AG09309 (cell line): ENCODE measurements at regions not wholly inside any gene's neighbourhood (a gene's known extent, or its start where the extent isn't known, plus 50 kb on each side); places are given as distances from the start of the nearest gene placed in this dataset.

Experiments used
- DNase-seq: peaks from one replicate; pipeline ENCODE4 v3.0.0-alpha.2; 2010; ENCODE audit warnings: low read depth
- H3K4me3 ChIP-seq: 2 replicates; pipeline ENCODE4 v1.5.1; 2011; ENCODE audit warnings: mild to moderate bottlenecking, low read depth, low read length, moderate library complexity; ENCODE audit not compliant: control insufficient read depth
- TF ChIP-seq, protein P1 (sequence below): IDR thresholded peaks from 2 replicates; pipeline ENCODE4 v1.5.1; 2011; ENCODE audit warnings: mild to moderate bottlenecking, low read depth, low read length, inconsistent platforms; ENCODE audit not compliant: insufficient read depth, control insufficient read depth; ENCODE audit errors: missing control alignments

DNA sequence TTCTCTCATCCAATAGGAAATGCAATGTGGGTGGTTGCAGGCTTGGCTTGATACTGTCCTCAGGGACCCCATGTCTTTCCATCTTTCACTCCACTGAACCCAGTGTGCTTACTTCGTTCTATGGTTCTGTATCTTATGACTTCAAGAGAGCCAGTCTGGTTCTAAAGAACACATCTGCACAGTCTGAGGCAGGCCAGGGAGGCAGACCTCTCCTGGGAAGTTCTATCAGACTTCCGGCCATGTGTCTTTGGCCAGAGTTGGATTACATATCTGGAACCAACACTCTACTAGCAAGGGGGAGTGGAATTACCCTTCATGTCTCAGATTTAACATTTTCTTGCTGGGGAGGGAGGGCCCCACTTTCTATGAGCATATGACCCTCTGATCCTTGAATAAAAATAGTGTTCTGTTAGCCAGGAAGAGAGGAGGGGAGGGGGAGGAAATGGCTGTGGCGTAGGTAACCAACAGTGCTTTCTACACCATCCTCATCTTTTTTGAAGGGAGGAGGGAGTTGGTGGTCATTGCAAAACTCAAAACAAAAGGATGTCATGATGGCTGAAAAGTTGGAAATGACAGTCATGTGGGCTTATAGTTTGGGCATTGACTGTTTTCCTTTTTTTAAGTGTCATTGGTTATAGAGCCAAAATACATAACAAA lies 370.2 kb downstream of the GATA3 start:
- no peak overlapping the region for H3K4me3 ChIP-seq
- TF ChIP-seq, protein P1, sequence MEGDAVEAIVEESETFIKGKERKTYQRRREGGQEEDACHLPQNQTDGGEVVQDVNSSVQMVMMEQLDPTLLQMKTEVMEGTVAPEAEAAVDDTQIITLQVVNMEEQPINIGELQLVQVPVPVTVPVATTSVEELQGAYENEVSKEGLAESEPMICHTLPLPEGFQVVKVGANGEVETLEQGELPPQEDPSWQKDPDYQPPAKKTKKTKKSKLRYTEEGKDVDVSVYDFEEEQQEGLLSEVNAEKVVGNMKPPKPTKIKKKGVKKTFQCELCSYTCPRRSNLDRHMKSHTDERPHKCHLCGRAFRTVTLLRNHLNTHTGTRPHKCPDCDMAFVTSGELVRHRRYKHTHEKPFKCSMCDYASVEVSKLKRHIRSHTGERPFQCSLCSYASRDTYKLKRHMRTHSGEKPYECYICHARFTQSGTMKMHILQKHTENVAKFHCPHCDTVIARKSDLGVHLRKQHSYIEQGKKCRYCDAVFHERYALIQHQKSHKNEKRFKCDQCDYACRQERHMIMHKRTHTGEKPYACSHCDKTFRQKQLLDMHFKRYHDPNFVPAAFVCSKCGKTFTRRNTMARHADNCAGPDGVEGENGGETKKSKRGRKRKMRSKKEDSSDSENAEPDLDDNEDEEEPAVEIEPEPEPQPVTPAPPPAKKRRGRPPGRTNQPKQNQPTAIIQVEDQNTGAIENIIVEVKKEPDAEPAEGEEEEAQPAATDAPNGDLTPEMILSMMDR, result no peak
- no peak for DNase-seq

- no peak overlapping the region for H3K4me3 ChIP-seq
- TF ChIP-seq, protein P1, result no peak
- no peak for DNase-seq
These were observed 374.2 kb downstream of the GATA3 start for GRCh38 chr10:8428654-8429053.

DNA sequence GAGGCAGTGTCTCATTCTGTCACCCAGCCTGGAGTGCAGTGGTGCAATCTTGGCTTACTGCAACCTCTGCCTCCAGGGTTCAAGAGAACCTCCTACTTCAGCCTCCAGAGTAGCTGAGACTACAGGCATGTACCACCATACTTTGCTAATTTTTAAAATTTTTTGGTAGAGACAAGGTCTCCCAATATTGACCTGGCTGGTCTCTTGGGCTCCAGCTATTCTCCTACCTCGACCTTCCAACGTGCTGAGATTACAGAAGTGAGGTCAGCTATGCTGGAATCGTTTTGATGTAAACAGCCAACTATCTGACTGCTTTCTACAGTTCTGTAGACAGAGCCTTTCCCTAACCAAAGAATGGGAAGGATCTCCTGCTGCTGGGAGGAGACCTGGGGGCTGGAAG lies 375.8 kb downstream of the GATA3 start:
- DNase-seq, result no peak
- TF ChIP-seq, protein P1, result no peak
- no peak overlapping the region for H3K4me3 ChIP-seq

DNA sequence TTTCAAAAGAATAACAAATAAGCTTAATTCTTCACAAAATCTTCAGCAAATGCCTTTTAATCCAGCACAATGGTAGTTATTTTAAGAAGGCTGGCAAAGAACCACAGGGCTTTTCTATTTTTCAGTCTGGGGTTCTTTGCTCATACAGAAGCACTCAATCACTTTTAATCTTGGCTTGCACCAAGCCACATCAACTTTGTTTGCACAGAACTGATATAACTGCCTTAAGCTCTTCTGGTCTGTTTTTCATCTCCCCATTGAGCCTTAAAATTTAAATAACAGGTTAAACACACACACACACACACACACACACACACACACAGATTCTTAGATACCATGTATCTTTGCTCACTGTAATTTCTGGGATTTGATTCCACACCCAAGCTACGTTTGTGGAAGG lies 377.0 kb downstream of the GATA3 start:
- H3K4me3 ChIP-seq, result no peak overlapping the region
- DNase-seq, result no peak
- TF ChIP-seq, protein P1, result no peak

DNA sequence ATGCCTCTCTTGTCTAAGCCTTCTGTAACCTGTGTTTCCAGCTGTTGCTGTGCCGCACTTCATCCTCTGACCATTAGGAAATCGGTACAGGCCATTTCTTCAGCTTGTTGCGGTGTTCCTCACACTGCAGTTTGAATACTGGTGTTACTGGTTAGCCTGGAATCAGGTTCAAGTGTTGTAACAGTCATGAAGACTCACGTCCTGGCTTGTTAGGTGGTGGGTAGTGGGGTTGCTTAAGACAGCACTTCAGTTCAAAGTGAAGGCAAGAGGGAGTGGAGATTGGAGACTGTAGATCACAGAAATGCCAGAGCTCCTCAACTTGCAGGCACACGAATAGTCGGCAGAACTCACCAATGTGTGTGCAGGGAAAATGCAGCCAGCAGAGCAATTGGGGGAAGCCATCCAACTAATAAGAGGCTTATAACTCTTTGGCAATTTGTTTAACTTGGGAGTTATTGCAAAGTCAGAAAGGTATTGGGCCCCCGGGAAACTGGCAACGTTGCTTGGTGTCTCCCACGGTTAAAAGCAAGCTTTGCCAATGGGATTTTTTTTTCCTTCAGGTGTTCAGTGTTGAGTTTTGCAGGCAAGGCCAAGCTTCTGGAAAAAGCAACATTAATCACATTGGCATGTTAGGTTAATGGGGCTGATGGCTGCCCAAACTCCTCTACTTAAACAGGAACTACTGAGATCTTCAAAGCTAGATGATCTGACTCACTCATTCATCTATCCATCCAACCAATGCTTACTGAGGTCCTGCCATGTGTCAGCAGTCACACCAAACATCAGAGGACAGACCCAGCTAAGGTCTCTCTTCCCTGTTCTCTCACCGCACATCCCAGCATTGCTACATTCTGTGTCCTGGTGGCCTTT lies 380.9 kb downstream of the GATA3 start:
- no peak overlapping the region for H3K4me3 ChIP-seq
- no peak for DNase-seq
- TF ChIP-seq, protein P1, result no peak

- TF ChIP-seq, protein P1, result no peak
- no peak for DNase-seq
- H3K4me3 ChIP-seq, result no peak overlapping the region
These were observed 383.4 kb downstream of the GATA3 start for GRCh38 chr10:8437896-8438295.

DNA sequence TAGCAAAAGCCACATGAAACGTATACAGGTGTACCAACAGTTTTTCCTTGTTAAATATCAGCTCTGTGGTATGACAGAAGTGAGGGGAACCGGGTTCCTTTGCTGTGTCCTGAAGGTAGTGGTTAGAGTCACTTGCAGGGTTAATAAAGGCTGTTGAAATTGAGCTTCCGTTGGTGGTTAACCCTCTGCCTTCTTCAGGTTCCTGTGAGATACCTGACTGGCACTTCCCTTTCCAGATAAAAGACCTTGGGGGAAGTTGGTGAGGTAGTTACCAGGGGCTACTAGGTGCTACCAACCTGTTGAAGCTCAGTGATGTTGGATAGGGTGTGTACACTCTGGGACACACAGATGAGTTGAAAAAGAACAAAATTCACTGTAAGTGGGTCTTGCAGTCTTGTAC lies 384.1 kb downstream of the GATA3 start:
- TF ChIP-seq, protein P1, result no peak
- H3K4me3 ChIP-seq, result no peak overlapping the region
- DNase-seq, result no peak
